Muscle of arm (tissue), 1 donor: ENCODE measurements at regions not wholly inside any gene's neighbourhood (a gene's known extent, or its start where the extent isn't known, plus 50 kb on each side); places are given as distances from the start of the nearest gene placed in this dataset.
"Not testable (repeated sequence)": the region's sequence is repeated elsewhere in the genome, so short reads cannot be mapped to it uniquely, and the experiment has no call there.

Experiments used
- DNase-seq: peaks from one replicate; pipeline ENCODE4 v3.0.0-alpha.2; 2013

DNA sequence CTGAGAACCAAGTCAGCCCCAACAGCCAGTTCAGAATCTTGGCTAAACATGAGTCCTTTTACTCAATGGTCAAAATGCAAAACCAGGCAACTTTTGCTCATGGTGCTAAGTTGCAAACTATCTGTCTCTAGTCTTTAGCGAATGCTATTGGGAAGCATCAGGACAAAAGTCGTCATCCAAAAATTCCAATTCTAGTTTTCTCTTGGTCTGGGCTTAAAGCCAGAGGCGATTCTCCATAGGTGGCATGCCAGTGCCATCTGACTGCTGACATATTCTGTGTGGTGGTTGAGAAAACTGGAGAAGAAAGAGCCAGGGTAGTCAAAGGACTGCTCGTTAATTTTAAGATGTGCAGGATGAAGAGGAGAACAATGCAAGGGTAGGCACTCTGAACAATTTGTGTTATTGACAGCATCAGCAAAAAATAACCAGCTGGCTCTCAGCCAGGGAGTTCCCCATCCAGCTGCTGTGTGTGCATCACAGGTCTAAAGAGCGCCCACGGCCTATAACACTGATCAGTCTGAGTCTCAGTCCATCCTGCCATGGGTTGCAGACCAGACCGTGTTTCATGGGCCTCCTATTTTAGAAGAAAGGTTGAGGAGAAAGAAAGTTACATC is 313.6 kb downstream of the ALDH8A1 start:
- no peak for DNase-seq

DNA sequence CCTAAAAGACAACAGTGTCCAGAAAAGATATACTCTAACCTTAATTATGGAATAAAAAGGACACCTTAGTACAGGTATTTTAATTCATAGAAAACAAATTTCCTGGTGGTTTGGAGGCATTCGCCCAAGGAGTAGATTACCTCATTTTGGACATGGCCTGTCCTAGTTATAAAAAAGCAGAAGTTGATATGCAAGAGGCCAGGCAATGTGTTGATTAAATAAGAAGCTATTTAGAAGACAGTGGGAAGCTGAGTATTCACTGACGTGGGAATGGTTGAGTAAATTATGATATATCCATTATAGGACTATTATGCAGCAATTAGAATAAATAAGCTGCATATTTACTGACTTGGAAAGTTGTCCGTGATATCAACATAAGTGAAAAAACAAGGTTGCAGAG is 314.9 kb downstream of the ALDH8A1 start:
- no peak for DNase-seq

DNA sequence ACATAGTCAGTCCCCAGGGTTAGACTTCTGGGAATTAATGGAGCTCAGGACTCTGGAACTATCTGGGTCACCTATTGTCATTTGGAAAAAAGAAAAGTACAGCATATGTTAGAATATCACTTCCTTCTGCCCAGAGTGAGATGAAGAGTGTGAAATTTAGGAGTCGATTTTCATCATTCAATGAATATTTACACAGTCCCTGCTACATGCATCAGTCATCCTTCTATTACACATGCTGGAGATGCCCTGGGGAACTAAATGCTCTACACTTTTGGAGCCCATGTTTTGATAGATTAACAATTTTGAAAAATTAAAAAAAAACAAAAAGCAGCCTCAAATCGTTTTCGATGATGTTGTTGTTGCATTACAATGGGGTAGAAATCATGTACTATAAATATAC is 315.4 kb downstream of the ALDH8A1 start:
- DNase-seq: no peak

DNA sequence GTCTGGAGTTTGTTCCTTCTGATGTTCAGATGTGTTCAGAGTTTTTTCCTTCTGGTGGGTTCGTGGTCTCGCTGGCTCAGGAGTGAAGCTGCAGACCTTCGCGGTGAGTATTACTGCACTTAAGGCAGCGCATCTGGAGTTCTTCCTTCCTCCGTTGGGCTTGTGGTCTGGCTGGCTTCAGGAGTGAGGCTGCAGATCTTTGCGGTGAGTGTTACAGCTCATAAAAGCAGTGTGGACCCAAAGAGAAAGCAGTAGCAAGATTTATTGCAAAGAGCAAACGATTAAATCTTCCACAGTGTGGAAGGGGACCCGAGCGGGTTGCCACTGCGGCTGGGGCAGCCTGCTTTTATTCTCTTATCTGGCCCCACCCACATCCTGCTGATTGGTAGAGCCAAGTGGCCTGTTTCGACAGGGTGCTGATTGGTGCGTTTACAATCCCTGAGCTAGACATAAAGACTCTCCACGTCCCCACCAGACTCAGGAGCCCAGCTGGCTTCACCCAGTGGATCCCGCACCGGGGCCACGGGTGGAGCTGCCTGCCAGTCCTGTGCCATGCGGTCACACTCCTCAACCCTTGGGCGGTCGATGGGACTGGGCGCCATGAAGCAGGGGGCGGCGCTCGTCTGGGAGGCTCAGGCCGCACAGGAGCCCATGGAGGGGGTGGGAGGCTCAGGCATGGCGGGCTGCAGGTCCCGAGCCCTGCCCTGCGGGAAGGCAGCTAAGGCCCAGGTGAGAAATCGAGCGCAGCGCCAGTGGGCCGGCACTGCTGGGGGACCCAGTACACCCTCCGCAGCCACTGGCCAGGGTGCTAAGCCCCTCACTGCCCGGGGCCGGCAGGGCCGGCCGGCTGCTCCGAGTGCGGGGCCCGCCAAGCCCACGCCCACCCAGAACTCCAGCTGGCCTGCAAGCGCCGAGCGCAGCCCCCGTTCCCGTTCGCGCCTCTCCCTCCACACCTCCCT is 315.3 kb upstream of the SGK1 start:
- not testable (repeated sequence) for DNase-seq

DNA sequence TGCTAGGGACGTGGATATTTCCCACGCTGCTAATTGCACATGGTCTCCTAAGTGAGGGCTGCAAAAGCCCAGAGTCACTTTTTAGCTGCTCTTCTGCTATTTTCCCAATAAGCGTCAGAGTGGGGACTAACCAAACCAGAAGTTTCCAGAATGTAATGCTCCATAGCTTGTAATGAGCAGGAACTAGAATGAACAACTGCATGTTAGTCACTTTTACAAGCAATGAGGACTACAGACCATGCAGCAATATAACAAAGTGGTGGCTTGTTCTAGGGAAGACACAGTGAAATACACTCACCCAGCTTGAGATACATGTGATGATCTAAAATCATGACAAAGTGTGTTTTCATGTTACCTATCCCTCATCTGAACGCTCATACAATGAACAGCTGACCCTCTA is 314.1 kb upstream of the SGK1 start:
- DNase-seq: no peak

DNA sequence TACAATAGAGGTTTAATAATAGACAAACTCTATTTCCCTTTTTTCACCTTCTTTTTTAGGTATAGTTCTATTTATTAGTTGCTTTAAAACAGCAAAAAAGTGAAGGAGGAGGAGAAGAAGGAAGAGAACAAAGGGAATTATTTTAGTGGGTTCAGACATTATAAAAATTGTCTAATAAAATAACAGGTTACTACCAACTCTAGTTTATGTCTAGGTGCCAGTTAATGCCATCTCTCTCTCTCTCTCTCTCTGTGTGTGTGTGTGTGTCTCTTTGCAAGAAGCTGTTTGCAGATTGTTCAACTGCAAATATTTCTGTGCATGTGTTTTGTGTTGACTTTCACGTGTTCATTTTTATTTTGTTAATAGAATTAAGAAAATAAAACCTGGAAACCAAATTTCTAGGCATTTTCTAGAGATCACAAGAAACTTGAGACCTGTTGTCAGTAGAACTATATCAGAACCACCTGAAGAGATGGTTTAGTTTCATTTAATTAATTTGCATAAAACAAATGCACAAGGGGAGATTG is 313.5 kb upstream of the SGK1 start:
- DNase-seq: no peak

DNA sequence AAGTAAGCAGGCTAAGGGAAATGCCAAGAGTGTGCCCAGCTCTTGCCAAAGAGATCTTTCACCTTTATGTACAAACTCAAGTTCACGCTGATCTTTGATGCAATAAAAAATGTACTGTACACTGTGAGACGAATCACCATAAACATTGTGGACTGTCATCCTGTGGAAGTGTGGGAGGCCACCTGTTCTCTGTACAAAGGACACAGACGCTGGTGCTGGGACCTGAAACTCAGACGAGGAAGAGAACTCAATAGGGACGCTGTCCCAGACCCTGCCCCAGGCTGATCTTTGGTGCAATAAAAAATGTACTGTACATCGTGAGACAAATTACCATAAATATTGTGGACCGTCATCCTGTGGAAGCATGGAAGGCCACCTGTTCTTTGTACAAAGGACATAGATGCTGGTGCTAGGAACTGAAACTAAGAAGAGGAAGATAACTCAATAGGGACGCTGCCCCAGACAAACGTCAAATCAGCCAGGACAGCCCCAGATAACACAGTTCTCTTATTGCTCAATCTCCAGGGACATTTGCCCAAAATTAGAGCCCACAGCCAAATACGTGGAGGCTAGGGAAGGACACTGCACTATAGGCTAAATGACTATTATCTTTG is 312.7 kb upstream of the SGK1 start:
- no peak for DNase-seq

DNA sequence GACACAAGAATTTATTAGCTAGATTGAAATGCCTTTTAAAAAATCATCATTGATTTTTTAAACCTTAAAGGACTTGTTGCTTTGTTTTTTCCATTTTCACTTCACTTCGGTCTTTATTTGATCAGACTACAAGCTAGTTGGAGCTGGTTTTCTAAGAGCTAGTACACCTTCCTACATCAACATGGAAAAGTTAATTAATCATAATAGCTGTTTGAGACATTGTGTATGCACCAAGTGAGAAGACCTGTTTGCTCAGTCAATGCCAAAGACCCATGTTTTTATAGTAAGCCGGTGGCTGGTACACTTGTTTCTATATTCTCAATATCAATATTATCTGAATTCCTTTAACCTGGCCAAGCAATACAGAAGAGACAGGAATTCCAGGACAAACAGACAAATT is 310.2 kb upstream of the SGK1 start:
- DNase-seq: no peak

DNA sequence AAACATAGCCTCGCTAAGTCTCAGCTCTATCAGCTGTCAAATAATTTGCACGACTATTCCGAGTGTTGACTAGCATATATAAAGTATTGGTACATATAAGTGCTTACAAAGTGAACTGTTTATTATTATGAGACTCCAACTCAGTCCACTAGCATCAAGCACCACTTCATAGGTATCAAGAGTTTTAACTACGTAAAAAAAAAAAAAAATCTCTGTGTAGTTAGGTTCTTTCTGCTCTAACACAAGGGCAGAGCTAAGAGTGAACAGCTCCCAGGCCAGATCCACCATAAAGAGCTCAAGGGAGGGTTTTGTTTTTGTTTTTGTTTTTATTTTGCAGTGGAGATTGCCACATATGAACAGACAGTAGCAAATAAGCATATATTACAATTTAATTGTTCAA is 309.8 kb upstream of the SGK1 start:
- DNase-seq: no peak

DNA sequence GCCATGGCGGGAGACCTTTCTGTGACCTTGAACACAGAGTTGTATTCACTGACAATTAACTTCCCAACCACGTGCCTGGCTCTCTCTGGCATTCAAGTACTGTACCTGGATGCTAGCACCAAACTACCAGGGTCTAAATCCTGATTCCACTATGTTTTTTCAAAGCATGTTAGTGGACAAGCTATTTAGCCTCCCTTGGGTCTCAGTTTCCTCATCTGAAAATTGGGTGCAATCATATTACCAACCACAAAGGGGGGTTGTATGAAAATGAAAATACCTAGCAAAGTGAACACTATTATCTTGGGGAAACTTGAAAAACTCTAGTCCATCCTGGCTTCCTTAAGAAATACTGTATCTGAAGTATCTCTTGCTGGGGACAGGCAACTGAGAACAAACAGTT is 308.7 kb upstream of the SGK1 start:
- DNase-seq: no peak

DNA sequence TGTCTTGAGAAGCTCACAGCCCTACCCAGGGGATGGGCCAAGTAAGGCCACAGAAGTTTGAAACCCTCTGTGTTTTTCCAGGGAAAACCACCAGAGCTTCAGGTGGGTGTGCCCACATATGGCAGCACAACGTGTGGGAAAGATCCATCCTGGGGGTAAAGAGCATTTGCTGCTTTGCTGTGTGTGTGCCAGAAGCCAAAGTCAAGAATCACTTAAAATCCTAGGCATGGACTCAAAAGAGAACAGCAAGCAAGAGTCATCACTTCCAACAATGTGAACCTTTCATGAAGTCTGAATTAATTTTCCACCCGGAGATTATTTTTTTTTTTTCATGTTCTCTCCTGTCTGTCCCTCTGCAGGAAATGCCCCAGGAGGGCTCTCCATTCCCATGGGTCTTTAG is 308.2 kb upstream of the SGK1 start:
- DNase-seq: no peak

DNA sequence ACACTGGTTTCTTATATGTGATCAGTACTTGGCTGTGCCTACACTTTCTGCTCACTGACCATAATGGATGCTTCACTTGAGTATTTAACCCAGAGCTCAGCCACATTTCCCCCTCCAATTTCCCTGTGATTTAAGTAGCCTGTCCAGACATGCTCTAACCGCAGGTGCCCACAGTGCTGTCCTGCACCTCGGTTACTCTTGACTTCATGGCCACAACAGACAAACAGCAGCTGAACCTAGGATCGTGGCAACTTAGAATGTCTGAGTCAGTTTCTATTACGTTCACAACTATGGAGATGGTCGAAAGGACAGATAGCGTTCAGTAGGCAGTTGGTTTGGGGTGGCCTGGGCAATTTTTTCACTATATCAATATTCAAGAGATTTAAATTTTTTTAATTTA is 306.9 kb upstream of the SGK1 start:
- DNase-seq: no peak

DNA sequence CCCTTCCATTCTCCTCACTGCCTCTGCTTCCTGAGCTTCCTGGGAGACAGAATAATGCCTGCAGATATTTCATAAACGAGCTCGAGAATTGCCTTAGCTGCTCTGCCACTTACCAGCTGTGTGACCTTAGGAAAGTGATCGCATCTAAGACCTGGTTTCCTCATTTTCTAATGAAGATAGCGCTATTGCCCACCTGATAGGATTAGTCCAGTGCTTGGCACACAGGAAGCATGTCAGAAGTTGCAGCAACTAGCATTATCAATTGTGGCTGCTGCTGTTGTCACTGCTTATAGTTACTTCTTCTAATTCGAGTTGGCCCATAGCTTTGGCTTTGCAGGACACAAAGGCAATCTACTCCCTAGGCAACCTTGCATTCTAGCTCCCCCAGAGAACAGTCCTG is 305.5 kb upstream of the SGK1 start:
- DNase-seq: no peak

DNA sequence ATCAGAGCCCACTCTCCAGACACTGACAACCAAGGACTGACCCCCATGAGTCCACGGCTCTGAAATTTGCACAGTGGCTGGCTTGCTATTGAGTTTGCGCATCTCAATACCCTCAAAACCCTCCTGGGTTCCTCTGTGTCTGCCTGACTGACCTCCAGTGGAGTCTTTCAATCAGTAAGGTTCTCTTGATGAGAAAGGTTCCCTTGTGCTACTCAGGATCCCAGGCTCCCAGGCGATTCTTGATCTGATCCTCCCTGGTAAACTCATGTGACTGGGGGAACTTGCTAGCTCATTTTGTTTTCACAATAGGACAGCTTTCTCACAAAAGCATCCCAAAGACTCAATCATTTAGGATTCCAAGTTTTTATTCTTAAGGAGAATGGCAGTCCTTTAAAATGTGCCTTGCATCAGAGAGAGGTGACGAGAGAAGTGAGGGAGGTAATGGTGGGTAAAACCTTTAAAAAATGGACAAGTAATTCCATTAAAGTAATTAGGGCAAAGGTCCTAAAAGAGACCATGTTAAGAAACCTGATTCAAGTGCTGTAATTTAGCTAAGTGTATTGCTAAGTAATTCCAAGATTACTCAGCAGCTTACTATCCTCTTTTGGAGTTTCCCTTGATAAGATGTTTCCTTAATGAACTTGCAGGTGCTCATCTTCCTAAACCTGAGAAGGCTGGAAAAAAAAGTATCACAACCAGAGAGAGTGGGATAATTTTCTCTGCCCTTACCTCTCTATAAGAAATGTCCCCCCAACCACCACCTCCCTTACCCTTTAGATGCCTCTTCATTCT is 304.7 kb upstream of the SGK1 start:
- no peak for DNase-seq

DNA sequence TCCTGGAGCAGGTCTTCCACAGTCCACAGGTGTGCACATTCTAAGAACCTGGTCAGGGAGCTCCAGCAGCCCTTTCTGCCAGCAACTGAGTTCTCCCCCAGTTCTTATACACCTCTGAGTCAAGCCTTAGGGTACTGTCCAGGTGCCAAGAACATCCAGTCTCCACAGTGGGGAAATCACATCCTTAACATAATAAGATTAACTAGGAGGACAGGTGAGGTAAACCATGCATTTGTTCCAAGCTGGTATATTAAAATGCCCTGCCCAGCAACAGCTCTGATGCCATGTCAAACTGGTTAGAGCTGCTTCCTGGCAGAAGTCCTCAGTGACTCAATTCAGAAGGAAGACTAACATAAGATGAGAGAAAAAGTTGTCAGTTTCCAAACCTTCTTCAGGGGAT is 303.9 kb upstream of the SGK1 start:
- no peak for DNase-seq

DNA sequence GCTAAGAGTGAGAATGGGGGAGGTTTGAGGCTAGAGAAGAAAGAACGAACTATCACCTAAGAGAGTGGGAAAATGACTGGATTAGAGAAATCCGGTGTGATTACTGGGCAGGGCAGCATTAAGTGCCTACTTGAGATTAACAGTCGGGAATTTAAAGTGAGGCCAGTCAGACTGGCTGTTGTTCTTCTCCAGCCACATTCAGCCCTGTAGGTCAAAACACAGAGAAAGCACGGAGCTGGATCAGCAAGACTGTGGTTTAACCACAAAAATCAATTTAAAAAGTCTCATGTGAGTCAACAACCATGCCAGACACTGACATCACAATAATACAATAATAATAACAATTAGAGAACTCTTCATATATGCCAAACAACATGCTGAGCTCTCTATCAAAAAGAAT is 301.9 kb upstream of the SGK1 start:
- DNase-seq: no peak

DNA sequence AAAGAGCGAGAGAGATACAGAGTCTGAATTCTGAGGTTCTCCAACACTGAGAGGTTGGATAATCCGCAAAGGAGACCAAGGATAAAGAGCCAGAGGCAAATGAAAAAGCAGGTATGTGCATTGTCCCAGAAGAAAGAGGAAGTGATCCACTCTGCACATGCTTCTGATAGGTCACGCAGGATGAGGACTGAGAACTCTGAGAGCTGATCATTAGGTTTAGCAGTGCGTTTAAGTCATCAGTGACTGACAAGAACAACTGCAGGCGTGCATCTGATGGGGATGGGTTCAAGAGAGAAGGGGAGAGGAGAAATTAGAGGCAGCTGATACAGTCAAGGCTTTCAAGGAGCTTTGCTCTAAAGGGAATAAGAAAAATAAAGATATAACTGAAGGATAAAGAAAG is 301.2 kb upstream of the SGK1 start:
- no peak for DNase-seq

DNA sequence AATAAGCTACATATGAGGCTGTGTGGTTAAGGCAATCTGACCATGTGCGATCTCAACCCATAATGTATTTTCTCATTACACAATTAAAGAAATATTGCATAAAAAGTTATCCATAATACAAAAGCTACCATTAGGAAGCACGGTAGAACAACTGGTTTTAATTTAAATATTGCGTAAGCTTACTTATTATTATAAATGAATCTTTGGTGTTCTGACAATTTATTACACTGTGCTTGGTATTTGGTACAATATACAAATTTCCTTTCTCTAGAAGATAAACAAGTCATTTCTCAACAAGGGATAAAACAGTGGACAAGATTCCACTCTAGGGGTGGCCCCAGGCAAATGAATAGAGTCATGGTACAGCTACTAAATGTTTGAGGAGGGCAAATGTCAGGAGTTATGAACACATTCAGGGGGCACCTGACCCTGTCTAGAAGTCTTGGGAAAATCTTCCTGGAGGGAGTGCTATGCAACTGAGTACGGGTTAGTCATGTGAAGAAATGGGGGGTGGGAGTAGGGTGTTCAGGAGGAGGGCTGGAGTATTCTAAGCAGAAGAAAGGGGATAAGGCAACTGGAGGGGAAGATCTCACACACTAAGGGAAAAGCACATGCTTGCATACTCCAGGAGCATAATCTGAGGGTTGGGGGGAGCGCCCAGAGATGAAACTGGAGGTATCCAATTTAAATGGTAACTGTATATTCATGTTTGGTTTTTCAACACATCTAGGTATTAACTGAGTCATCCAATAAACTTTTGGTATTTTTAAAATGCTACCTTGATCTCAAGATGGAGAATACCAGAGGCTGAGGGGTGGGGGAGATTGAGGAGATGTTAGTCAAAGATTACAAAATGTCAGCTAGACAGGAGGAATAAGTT is 296.9 kb upstream of the SGK1 start:
- no peak for DNase-seq

DNA sequence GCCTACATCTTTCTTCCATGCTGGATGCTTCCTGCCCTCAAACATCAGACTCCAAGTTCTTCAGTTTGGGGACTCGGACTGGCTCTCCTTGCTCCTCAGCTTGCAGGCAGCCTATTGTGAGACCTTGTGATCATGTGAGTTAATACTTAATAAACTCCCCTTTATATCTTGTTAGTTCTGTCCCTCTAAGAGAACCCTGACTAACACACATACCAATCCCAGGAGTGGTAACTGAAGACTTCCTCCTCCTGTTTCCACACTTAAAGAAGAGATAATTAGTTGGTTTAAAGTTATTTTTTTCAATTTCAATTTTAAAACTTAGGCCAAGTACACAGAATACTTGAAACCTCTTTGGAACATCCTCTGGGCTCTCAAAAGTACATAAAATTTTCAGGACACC is 294.2 kb upstream of the SGK1 start:
- not testable (repeated sequence) for DNase-seq

DNA sequence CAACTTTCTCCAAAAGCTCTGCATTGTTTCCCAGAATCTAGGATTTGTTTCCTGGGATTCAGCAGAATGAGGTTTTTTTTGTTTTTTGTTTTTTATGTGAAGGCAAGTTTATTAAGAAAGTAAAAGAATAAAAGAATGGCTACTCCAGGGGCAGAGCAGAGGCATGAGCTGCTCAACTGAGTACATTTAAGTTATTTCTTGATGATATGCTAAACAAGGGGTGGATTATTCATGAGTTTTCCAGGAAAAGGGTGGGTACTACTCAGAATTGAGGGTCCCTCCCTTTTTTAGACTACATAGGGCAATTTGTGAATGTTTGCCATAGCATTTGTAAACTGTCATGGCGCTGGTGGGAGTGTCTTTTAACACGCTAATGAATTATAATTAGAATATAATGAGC is 292.5 kb upstream of the SGK1 start:
- DNase-seq: no peak

DNA sequence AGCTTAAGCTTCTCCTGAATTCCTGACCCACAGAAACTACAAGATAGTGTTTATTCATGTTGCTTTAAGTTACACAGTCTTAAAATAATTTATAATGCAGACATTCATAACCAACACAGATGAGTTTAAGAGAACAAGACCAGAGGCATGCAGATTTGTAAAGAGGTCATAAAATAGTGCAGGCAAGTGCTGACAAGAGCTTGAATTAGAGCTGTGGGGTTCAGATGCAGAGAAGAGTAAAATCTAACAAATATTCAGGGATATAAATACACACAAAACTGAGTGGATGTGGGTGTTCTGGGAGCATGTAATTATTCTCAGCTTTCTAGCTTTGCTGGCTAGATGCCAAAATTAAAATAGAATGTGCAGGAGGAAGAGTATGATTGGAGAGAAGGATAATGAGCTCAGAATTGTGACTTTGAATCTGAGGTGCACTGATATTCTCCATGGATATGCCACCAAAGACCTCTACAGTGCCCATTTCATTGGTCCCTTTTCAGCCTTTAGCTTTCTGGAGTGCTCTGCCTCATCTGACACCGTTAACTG is 291.9 kb upstream of the SGK1 start:
- no peak for DNase-seq
